ENCODE measurements at regions not wholly inside any gene's neighbourhood (a gene's known extent, or its start where the extent isn't known, plus 50 kb on each side); places are given as distances from the start of the nearest gene placed in this dataset.

DNA sequence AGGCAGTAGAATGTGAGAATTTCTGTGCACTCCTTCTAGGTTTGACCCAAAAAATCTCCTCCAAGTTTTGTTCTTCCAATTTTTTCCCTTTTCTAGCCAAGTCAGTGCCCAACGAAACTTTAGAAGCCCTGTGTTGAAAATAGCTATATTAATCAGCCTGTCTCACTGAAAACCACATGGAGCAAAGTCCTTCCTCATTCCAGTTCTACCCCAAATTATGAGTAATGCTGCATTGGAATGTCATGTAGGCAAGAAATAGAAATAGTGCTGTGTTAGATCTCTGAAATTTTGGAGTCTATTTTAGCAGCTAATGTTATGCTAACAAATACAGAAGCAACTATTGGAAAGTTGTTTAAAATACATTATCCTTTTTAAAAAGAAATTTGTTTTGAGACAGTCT lies 725.5 kb downstream of the TBC1D32 start:
- no peaks in the 10 kb centered on the region for H3K36me3 Mint-ChIP-seq
- Histone ChIP-seq H2AFZ (ENCODE audit: insufficient read depth, low read depth, low read length, poor library complexity, severe bottlenecking) (no peak overlapping the region), H3K79me2 (ENCODE audit: insufficient read depth, low read length) (no peaks in the 10 kb centered on the region), H3K9me3 (replicated peaks in 1 of 2; ENCODE audit: control insufficient read depth in 1 of 2, insufficient read depth in 1 of 2, low read length in 2 of 2) (no peaks in the 10 kb centered on the region), H4K20me1 (ENCODE audit: insufficient read depth, low read length) (no peaks in the 10 kb centered on the region), H3K36me3 (replicated peaks in 1 of 2; ENCODE audit: control insufficient read depth in 1 of 2, insufficient read depth in 2 of 2, low read length in 2 of 2) (no peaks in the 10 kb centered on the region), H3K27ac (ENCODE audit: low read depth in 1 of 2, low read length in 2 of 2) (no peak overlapping the region), H3K4me1 (ENCODE audit: control insufficient read depth in 1 of 2, insufficient read depth in 2 of 2, low read length in 2 of 2) (no peaks in the 10 kb centered on the region), H3K9ac (ENCODE audit: insufficient read depth, low read length, poor library complexity, severe bottlenecking) (no peak overlapping the region), H3K27me3 (ENCODE audit: control insufficient read depth in 2 of 2, insufficient read depth in 2 of 2, low read length in 2 of 2) (no peaks in the 10 kb centered on the region), H3K4me3 (replicated peaks in 1 of 3; ENCODE audit: low read depth in 2 of 3, low read length in 3 of 3) (no peak overlapping the region), H3K4me2 (replicated peaks; ENCODE audit: extremely low read depth, low read length, poor library complexity, severe bottlenecking) (no peak overlapping the region)
- no peak overlapping the region for H3K27ac Mint-ChIP-seq
- no CpG with 5 or more reads among the region's 1 CpG for WGBS (ENCODE audit: insufficient coverage)
- peaks cover 0 to 3% (median 1%) of the 10 kb centered on the region in 7 donors for H3K9me3 Mint-ChIP-seq
- intact Hi-C loops (cut with micrococcal nuclease) = no loop called here
- no peaks in the 10 kb centered on the region for H3K4me1 Mint-ChIP-seq
- TF ChIP-seq, protein P1, sequence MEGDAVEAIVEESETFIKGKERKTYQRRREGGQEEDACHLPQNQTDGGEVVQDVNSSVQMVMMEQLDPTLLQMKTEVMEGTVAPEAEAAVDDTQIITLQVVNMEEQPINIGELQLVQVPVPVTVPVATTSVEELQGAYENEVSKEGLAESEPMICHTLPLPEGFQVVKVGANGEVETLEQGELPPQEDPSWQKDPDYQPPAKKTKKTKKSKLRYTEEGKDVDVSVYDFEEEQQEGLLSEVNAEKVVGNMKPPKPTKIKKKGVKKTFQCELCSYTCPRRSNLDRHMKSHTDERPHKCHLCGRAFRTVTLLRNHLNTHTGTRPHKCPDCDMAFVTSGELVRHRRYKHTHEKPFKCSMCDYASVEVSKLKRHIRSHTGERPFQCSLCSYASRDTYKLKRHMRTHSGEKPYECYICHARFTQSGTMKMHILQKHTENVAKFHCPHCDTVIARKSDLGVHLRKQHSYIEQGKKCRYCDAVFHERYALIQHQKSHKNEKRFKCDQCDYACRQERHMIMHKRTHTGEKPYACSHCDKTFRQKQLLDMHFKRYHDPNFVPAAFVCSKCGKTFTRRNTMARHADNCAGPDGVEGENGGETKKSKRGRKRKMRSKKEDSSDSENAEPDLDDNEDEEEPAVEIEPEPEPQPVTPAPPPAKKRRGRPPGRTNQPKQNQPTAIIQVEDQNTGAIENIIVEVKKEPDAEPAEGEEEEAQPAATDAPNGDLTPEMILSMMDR (IDR thresholded peaks at IDR 0.05) = no peak
- DNase-seq = no peak
- no peaks in the 10 kb centered on the region for H3K27me3 Mint-ChIP-seq (ENCODE audit: low read depth in 3 of 3)
- H3K4me3 Mint-ChIP-seq = no peak overlapping the region

DNA sequence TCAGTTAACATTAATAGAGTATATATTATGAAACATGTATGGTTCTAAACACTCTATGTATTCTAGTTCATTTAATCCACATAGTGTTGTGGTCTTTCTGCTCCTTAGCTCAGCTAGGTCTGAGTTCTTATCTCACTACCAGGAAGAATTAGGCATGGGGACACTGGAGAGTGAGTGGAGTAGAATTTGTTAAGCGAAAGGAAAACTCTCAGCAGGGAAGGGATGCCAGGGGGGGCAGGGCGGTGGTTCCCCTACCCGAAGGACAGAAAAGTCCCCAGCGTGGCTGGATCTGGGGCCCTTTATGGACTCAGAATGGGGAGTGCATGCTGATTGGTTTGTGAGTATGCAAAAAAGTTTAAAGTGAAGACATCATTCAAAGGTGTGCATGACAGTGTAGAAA lies 727.5 kb downstream of the TBC1D32 start:
- WGBS (ENCODE audit: insufficient coverage) = 78% methylated on average over 4 of the region's 4 CpGs
- H3K27me3 Mint-ChIP-seq (ENCODE audit: low read depth in 3 of 3) = no peaks in the 10 kb centered on the region

More for the DNA sequence above, 727.5 kb downstream of the TBC1D32 start:
- Mint-ChIP-seq H3K9me3 (peaks cover 0 to 3% (median 1%) of the 10 kb centered on the region in 7 donors), H3K36me3 (no peaks in the 10 kb centered on the region), H3K4me3 (no peak overlapping the region), H3K4me1 (no peaks in the 10 kb centered on the region), H3K27ac (no peak overlapping the region)
- Histone ChIP-seq H3K27ac (ENCODE audit: low read depth in 1 of 2, low read length in 2 of 2) (no peak overlapping the region), H3K9me3 (replicated peaks in 1 of 2; ENCODE audit: control insufficient read depth in 1 of 2, insufficient read depth in 1 of 2, low read length in 2 of 2) (no peaks in the 10 kb centered on the region), H3K4me2 (replicated peaks; ENCODE audit: extremely low read depth, low read length, poor library complexity, severe bottlenecking) (no peak overlapping the region), H3K79me2 (ENCODE audit: insufficient read depth, low read length) (no peaks in the 10 kb centered on the region), H4K20me1 (ENCODE audit: insufficient read depth, low read length) (no peaks in the 10 kb centered on the region), H3K27me3 (ENCODE audit: control insufficient read depth in 2 of 2, insufficient read depth in 2 of 2, low read length in 2 of 2) (no peaks in the 10 kb centered on the region), H3K4me3 (replicated peaks in 1 of 3; ENCODE audit: low read depth in 2 of 3, low read length in 3 of 3) (no peak overlapping the region), H3K4me1 (ENCODE audit: control insufficient read depth in 1 of 2, insufficient read depth in 2 of 2, low read length in 2 of 2) (no peaks in the 10 kb centered on the region), H3K36me3 (replicated peaks in 1 of 2; ENCODE audit: control insufficient read depth in 1 of 2, insufficient read depth in 2 of 2, low read length in 2 of 2) (no peaks in the 10 kb centered on the region), H3K9ac (ENCODE audit: insufficient read depth, low read length, poor library complexity, severe bottlenecking) (no peak overlapping the region), H2AFZ (ENCODE audit: insufficient read depth, low read depth, low read length, poor library complexity, severe bottlenecking) (no peak overlapping the region)
- intact Hi-C loops (cut with micrococcal nuclease) = no loop called here
- TF ChIP-seq, protein P1 (IDR thresholded peaks at IDR 0.05) = no peak
- DNase-seq = no peak
